Stimulated activated CD8-positive, alpha-beta memory T cell treated with anti-CD3 and anti-CD28 coated beads, Interleukin-12 subunit alpha, Interleukin-12 subunit beta, amount 100 ng/mL, for 1 hour (primary cell): ENCODE measurements at regions not wholly inside any gene's neighbourhood (a gene's known extent, or its start where the extent isn't known, plus 50 kb on each side); places are given as distances from the start of the nearest gene placed in this dataset.

Experiments used
- DNase-seq: peaks from one replicate; pipeline ENCODE4 v3.0.0-alpha.2; 2020; ENCODE audit warnings: low read depth

DNA sequence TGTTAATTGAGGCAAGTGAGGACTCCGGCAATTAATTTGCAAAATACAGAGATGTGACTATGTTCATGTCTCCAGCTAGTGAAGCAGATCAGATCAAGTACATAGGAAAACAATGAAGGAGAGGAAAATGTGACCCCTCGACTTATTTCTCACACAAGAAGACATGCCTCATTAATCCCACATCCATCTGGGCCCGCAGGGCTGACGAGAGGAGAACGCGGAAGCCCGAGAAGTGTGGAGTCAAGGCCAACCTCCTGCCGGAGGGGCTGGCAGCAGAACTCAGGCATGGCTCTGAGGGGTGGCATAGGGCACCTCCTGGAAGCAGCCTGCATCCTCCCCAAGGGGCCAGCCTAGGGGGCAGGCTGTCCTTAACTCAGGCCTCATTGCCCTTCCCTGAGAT, 54.4 kb downstream of the ZNF503 start:
- DNase-seq, result no peak

DNA sequence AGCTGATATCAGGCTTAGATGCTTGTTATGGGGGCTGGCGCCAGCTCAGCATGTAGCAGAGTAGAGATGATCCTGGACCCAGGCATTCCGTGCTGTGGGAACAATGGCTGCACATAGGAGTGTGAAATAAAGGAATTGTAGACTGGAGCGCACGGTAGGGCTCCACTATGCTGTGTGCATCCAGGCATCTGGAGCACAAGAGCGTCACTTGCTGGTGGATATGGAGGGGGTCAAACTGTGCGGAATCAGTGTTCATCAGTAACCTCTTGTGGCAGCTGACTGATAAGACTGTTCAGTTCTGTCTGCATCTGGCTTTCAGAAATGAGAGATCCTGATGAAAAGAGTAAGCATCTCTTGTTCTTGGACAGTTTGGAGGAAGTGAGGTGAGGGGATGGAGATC, 55.8 kb downstream of the ZNF503 start:
- no peak for DNase-seq

DNA sequence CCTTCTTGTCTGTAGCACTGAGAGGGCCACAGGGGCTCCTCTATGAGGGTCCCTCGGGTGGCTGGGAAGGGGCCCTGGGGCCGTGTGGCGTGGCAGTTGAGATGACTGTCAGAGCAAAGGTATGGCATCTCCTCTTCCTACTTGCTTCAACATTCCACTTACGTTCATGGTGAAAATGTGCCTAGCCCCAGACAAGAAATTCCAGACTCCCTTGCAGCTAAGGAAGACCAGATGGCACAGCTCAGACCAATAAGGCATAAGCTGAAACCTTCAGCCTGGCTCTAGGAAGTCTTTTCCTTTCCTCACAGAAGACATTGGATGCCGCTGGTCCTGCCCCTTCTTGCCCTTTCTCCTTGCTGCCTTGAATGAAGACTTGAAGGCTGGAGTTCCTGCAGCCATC, 57.4 kb downstream of the ZNF503 start:
- no peak for DNase-seq

DNA sequence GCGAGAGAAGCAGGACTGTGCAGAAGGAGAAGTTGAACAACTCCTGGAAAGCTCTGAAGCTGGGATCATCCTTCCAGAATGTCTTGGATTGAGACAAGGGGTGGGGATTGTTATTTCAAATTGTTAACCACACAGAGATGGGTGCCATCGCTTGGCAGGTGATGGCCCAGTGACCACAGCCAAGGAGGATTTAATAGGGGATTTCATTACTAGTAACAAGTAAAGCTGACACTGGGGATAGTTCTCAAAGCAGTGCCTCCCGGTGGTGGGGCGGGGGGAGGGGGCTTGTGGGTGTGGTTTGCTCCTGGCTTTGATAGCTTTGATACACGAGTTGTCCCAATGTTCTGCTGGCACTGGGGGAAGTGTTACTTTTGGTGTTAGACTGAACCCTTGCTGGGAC, 59.2 kb downstream of the ZNF503 start:
- no peak for DNase-seq

DNA sequence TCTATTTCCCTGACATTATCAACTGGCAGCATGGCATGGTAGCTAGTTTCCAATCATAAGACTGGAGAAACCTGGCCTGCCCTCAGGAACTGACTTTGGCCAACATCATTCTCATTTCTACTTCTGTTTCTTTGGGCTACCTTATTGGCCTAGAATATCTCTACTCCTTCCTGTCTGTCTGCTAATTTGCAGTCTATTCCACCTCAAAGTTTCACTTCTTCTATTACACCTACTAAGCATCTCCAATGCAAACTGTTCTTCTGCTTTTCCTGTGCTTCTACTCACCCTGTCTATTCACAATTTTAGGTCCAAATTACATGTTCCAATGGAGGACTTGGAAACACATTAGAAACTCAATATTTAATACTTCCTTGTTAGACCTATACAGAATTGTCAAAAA, 65.6 kb downstream of the ZNF503 start:
- no peak for DNase-seq

DNA sequence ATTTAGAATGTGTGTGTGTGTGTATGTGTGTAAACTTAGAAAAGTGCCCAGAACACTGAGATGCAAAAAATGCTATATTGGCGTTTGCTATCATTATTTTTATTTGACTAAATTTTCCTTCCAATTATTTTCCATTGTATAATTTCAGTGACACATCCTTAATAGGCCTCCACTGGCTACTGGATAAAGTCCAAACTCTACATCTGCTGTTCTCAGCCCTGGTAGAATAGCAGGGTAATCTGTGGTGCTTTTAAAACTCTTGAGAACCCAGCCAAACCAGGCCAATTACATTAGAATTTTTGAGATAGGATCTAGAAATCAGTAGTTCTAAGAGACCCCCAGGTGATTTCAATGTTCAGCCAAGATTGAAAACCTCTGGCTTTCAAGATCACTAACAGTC, 66.4 kb downstream of the ZNF503 start:
- DNase-seq, result no peak

DNA sequence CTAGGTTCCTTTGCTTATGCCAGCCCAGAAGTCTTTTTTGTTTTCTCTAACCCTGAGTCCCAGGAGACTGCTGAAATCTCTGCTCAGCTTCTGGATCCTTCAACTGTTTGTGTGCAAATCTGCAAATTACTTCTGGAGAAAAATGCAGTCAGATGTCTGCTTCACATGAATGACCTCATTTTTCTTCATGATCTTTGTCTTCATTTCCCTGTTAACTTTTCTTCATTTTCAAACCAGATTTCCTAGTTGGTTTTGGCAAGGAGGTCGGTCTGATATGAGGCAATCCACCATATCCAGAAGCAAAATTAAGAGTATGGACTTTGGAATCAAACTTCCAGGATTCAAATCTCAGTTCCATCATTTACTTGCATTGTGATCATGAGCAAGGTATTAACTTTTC, 66.8 kb downstream of the ZNF503 start:
- no peak for DNase-seq

DNA sequence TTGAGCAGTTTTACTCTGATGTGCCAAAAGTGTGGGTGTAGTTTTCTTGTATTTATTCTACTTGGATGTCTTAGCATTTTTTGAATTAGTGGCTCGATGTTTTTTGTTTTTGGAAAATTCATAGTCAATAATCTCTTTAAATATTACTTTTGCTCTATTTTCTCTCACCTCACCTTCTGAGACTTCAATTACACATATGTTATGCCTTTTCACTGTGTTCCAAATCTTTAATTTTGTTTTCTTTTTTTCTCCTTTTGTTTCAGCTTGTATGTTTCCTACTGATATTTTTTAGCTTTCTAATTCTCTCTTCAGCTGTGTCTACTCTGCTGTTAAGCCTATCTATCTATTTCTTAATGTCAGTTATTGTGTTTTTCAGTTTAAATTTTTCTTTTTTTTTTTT, 69.5 kb downstream of the ZNF503 start:
- DNase-seq, result no peak

DNA sequence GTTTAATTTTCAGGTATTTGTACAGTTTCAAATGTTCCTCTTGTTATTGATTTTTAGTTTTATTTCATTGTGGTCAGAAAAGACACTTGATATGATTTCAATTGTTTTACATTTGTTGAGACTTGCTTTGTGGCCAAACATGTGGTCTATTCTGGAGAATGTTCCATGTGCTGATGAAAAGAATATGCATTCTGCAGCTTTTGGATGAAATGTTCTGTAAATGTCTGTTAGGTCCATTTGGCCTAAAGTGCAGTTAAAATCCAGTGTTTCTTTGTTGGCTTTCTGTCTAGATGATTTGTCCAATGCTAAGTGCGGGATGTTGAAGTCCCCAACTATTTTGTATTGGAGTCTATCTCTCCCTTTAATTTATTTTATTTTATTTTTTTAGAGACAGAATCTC, 70.5 kb downstream of the ZNF503 start:
- DNase-seq, result no peak

DNA sequence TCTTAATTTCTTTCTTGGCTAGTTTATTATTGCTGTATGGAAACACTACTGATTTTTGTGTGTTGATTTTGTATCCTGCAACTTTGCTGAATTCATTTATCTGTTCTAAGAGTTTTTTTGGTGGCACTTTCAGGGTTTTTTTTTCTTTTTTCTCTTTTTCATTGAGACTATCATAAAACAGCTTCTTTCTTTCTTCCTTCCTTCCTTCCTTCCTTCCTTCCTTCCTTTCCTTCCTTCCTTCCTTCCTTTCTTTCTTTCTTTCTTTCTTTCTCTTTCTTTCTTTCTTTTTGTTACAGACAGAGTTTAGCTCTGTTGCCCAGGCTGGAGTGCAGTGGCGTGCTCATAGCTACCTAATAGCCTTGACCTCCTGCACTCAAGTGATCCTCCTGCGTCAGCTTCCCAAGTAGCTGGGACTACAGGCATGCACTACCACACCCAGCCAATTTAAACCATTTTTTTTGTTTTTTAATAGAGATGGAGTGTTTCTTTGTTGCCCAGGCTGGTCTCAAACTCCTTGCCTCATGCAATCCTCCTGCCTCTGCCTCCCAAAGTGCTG, 72.3 kb downstream of the ZNF503 start:
- no peak for DNase-seq

DNA sequence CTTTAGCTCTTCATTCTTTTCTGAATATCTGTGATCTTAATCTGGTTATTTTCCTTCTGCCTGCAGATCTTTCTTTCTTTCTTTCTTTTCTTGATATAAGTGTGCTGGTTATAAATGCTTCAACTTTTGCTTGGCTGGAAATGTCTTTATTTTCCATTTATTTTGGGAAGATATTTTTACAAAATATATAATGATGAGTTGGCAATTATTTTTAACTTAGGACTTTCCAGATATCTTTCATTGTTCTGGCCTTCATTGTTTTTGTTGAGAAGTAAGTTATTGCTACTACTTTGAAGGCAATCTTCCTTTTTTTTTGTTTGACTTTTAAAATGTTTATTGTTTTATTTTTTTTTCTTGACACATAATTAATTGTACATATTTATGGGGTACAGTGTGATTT, 75.3 kb downstream of the ZNF503 start:
- no peak for DNase-seq

DNA sequence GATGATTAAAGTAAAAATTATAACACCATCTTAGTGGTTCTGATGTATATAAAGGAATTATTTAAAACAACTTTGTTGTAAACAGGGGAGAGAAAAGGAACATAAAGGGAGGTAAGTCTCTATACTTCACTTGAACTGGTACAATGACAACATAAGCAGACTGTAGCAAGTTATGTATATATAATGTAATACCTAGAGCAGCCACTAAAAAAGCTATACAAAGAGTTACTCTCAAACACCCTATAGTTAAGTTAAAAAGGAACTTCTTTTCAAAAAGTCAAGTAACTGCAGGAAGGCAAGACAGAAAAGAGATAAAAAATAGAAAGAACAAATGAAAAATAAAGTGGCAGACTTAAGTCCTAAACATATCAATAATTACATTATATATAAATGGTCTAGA, 82.3 kb downstream of the ZNF503 start:
- DNase-seq, result no peak

DNA sequence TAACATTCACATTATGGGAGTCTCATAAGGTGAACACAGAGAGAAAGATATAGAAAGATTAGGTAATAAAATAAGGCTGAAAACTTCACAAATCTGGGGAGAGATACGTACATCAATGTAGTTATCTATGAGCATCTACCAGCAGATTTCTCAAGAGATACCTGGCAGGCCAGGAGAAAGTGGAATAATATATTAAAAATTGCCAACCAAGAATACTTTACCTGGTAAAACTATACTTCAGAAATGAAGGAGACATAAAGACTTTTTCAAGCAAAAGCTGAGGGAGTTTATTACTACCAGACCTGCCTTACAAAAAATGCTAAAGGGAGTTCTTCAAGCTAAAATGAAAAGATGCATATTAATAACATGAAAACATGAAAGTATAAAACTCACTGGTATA, 78.8 kb upstream of the COMTD1 start:
- DNase-seq, result no peak

DNA sequence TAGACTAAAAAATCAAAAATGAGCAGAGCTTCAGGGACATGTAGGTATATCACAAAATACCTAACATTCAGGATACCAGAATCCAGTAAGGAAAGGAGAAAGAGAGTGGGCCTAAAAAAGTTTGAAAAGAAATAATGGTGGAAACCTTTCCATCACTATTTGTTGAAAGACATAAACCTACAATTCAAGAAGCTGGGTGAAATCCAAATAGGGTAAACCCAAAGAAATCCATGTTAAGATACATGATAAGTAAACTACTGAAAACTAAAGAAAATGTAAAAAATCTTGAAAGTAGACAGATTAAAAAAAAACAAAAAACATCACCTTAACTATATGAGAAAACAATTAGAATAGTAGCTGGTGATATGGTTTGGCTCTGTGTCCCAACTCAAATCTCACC, 76.7 kb upstream of the COMTD1 start:
- no peak for DNase-seq

DNA sequence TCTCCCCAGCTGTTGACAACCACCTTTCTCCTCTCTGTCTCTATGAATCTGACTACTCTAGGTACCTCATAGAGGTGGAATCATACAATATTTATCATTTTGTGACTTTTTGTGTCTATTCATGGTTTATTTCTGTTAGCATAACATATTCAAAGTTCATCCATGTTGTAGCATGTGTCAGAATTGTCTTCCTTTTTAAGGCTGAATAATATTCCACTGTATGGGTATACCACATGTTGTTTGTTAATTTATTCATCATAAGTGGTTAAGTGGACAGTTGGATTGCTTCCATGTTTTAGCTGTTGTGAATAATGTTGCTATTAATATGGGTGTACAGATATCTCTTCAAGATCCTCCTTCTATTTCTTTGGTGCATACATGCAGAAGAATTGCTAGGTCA, 69.9 kb upstream of the COMTD1 start:
- no peak for DNase-seq

DNA sequence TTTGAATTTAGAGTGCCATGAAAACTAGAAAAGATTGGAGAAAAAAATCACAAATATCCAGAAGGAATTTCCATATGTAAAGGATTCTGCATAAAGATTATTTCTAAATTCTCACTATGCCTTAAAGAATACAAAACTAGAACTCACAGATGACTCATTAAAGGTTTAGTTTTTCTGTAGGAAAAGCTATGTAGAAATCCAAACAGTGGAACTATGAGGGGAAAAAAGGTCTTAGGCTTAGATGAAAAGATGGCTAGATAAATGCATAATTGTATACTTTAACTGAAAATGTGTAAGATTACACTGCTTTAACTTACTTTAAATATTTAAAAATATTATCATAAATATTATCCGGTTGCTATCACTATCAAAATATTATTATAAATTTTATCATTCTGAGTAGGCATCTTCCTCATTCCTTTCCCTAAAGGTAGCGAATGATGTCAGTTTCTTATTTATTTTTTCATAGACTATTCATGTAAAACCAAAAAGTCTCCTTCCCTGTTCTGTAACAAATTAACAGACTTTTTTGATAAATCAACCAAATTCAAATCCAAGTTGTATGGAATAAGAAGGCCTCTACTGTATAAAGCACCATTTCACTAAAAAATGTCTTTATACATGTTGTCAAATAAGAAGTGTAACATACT, 69.1 kb upstream of the COMTD1 start:
- DNase-seq, result no peak

DNA sequence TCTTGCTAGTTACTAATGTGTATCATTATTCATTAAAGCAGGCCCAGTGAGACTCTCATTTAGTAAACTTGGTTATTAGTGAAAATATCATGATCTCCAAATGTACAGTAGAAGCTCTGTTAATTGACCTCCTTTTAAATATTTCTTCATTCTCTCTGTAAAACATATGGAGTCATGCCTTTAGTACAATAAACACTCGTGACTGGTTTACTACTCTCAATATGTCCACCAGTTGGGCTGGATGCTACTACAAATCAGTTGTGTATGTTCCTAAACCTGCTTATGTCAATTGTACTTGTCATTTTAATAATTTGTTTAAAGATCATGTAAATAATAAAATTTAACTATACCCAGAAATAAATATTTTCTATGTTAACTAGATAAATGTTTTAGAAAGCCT, 68.6 kb upstream of the COMTD1 start:
- no peak for DNase-seq

DNA sequence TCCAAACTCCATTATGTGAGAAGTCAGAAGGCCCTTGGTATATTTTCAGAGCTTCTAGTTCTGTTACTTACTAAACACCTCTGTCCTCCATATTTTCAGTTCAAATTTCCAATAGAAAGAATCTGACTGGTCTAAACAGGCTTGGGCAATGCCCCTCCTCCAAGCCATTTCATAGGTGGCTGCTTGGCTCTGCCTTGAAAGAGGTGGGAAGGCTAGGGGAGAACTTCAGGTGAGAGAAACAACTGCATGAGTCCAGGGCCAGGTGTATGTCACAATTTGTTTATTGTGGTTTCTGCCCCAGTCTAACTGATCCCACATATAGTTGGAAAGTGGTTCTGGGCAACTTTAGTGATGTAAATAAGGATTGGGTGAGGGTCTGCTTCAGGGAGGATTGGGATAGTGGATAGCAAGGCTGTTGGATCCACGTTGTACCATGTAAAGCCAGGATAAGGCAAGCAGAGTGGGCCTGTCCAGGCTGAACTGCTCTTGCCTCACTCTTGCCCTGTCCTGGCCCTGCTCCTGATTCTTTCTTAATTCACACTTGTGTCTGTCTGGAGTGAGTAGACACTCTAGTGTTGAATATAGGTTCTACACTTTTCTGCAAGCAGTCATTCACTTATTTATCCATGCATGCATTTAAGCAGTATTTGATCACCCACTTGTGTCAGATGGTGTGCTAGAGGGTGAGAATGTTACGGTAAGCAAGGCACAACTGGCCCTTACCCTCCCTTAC, 67.5 kb upstream of the COMTD1 start:
- no peak for DNase-seq

DNA sequence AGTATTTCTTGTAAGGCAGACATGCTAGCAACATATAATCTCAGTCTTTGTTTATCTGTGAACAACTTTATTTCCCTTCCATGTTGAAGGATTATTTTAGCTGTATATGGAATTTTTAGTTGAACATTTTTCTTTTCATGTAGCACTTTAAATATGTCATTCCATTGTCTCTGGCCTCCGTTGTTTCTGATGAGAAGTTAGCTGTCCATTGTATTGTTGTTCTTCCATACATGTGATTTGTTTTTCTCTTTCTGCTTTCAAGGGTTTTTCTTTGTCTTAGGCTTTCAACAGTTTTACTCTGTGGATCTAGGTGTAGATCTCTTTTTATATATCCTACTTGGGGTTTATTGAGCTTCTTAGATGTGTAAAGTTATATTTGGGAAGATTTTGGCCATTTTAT, 66.3 kb upstream of the COMTD1 start:
- no peak for DNase-seq

DNA sequence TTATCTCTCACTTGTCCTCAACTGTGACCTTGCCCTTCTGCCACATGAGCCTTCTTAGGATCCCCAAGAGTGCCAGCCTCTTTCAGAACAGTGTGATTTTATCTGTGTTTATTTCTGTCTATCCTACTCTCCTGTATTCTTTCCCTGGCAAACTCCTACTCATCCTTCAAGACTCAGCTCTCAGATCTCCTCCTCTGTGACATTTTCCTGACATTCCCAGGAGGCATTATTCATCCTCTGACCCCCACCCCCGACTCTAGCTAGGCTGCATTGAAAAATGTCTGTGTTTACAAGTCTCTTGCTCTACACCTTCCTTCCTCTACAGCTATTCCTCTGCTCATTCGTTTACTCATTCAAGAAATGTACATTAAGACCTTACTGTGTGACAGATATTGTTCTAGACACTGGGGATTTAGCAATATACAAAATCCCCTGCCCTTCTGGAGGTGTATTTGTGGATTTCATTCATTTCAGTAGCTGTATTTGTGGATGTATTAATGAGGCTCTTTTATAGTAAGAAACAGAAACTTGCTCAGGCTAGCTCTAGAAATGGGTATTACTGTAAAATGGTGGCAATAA, 61.4 kb upstream of the COMTD1 start:
- no peak for DNase-seq

DNA sequence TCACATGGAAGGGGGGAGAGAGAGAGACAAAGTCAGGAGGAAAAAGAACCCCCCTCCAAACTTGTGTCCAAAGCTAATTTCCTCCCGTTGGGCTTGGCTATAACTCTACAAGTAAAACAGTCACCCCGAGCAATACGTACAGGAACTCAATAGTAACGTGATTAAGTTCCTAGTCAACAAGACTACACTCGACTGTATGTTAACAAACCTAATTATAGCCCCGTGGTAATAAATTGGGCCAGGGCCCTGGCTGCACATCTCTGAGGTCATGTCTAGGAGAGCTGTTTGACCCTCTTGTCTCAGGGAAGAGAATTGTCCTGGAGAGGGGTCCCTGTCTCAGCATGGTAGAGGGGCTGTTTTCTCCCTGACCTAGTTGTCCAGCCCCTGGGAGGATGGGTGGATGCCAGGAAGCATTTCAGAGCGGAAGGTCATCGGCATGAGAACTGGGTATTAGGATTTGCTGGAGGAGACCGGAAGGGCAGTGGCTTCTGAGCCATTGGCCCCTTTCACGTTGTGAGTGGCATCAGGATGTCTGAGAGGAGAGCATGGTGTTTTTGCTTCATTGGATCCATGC, 60.2 kb upstream of the COMTD1 start:
- DNase-seq, result no peak

DNA sequence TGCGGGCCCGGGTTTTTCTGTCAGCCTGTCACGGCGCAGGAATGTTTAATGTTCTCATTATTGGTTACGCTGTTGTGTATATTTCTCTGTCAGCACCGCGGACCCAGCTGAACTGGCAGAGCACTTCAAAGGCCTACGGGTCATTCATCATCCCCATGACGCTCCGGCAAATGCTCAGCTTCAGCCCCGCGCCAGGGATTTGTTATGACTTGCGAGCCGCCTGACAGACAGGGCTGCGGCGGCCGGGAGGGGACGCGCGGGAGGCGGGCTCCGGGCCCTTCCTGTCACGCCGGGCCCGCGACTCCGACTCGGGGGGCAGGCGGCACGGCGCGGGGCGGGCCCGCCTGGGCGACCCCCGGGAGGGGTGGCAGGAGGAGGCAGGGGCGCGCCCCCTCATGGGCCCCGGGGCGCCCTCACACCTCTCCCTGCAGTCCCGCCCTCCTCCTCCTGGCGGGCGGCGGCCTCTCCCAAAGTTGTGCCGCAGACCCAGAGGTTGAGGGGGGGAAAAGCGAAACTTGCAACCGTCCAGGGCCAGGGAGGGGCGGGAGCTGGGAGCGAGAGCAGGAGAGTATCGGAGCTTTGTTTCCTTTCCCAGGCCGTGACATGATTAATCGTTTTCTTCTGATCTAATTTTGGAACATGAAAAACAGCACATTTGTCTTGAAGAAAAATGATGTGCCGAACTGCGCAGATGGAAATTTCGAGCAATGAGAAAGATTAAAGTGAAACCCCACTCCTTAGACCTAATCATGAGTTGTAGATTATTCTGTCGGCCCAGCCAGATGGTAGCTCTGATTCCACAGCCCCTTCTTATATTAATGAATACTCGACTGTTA, 59.3 kb upstream of the COMTD1 start:
- DNase-seq, result peak; percentile 33
